IPS-15b (cell line): ENCODE measurements at regions not wholly inside any gene's neighbourhood (a gene's known extent, or its start where the extent isn't known, plus 50 kb on each side); places are given as distances from the start of the nearest gene placed in this dataset.

Source experiments
- H3K27me3 ChIP-seq: one replicate; pipeline ENCODE4 v1.6.1; 2013; ENCODE audit warnings: low read length; ENCODE audit not compliant: control insufficient read depth, insufficient read depth
- H3K36me3 ChIP-seq: one replicate; pipeline ENCODE4 v1.6.1; 2013; ENCODE audit warnings: low read length; ENCODE audit not compliant: control insufficient read depth, insufficient read depth
- H3K4me1 ChIP-seq: one replicate; pipeline ENCODE4 v1.6.1; 2013; ENCODE audit warnings: mild to moderate bottlenecking, low read length; ENCODE audit not compliant: control insufficient read depth, insufficient read depth
- H3K4me3 ChIP-seq: one replicate; pipeline ENCODE4 v1.5.1; 2013; ENCODE audit warnings: low read depth, low read length
- H3K9ac ChIP-seq: one replicate; pipeline ENCODE4 v1.6.1; 2013; ENCODE audit warnings: low read depth, mild to moderate bottlenecking, low read length
- H3K9me3 ChIP-seq: one replicate; pipeline ENCODE4 v1.6.1; 2013; ENCODE audit warnings: mild to moderate bottlenecking, low read length; ENCODE audit not compliant: control insufficient read depth, insufficient read depth

GRCh38 chr22:22042009-22042408, 59.4 kb upstream of the TOP3B start:
- no peak overlapping the region for H3K9ac ChIP-seq
- H3K9me3 ChIP-seq: no peaks in the 10 kb centered on the region
- no peaks in the 10 kb centered on the region for H3K4me1 ChIP-seq
- H3K36me3 ChIP-seq: no peaks in the 10 kb centered on the region
- H3K4me3 ChIP-seq: no peak overlapping the region
- peaks cover 98% of the 10 kb centered on the region for H3K27me3 ChIP-seq

GRCh38 chr22:22040908-22041307, 58.3 kb upstream of the TOP3B start:
- Histone ChIP-seq H3K9me3 (no peaks in the 10 kb centered on the region), H3K27me3 (peaks cover 98% of the 10 kb centered on the region), H3K9ac (no peak overlapping the region), H3K36me3 (no peaks in the 10 kb centered on the region), H3K4me1 (no peaks in the 10 kb centered on the region), H3K4me3 (no peak overlapping the region)

GRCh38 chr22:22040472-22040871, 57.9 kb upstream of the TOP3B start:
- Histone ChIP-seq H3K4me1 (no peaks in the 10 kb centered on the region), H3K9ac (no peak overlapping the region), H3K27me3 (peaks cover 98% of the 10 kb centered on the region), H3K9me3 (no peaks in the 10 kb centered on the region), H3K4me3 (no peak overlapping the region), H3K36me3 (no peaks in the 10 kb centered on the region)

GRCh38 chr22:22039286-22040074, 56.9 kb upstream of the TOP3B start:
- Histone ChIP-seq H3K4me3 (no peak overlapping the region), H3K4me1 (no peaks in the 10 kb centered on the region), H3K36me3 (no peaks in the 10 kb centered on the region), H3K9me3 (no peaks in the 10 kb centered on the region), H3K27me3 (peaks cover 99% of the 10 kb centered on the region), H3K9ac (no peak overlapping the region)

- Histone ChIP-seq H3K4me3 (no peak overlapping the region), H3K9me3 (no peaks in the 10 kb centered on the region), H3K27me3 (peaks cover 99% of the 10 kb centered on the region), H3K36me3 (no peaks in the 10 kb centered on the region), H3K9ac (no peak overlapping the region), H3K4me1 (no peaks in the 10 kb centered on the region)
Observed at GRCh38 chr22:22038178-22038880, 55.7 kb upstream of the TOP3B start.

GRCh38 chr22:22037740-22038139, 55.2 kb upstream of the TOP3B start:
- Histone ChIP-seq H3K9ac (no peak overlapping the region), H3K36me3 (no peaks in the 10 kb centered on the region), H3K9me3 (no peaks in the 10 kb centered on the region), H3K27me3 (peaks cover 99% of the 10 kb centered on the region), H3K4me3 (no peak overlapping the region), H3K4me1 (no peaks in the 10 kb centered on the region)

GRCh38 chr22:22037229-22037628, 54.6 kb upstream of the TOP3B start:
- Histone ChIP-seq H3K4me1 (no peaks in the 10 kb centered on the region), H3K9ac (no peak overlapping the region), H3K9me3 (no peaks in the 10 kb centered on the region), H3K36me3 (no peaks in the 10 kb centered on the region), H3K27me3 (peaks cover 99% of the 10 kb centered on the region), H3K4me3 (no peak overlapping the region)

- no peaks in the 10 kb centered on the region for H3K9me3 ChIP-seq
- H3K4me3 ChIP-seq: no peak overlapping the region
- no peak overlapping the region for H3K9ac ChIP-seq
- H3K4me1 ChIP-seq: no peaks in the 10 kb centered on the region
- no peaks in the 10 kb centered on the region for H3K36me3 ChIP-seq
- peaks cover 99% of the 10 kb centered on the region for H3K27me3 ChIP-seq
Observed at GRCh38 chr22:22036588-22036987, 54.0 kb upstream of the TOP3B start.

GRCh38 chr22:22035771-22036314, 53.3 kb upstream of the TOP3B start:
- peaks cover under 1% of the 10 kb centered on the region for H3K4me1 ChIP-seq
- no peak overlapping the region for H3K9ac ChIP-seq
- peaks cover 100% of the 10 kb centered on the region for H3K27me3 ChIP-seq
- no peaks in the 10 kb centered on the region for H3K36me3 ChIP-seq
- H3K4me3 ChIP-seq: no peak overlapping the region
- H3K9me3 ChIP-seq: no peaks in the 10 kb centered on the region

- Histone ChIP-seq H3K4me1 (peaks cover 2% of the 10 kb centered on the region), H3K9me3 (no peaks in the 10 kb centered on the region), H3K27me3 (peaks cover 100% of the 10 kb centered on the region), H3K9ac (no peak overlapping the region), H3K4me3 (no peak overlapping the region), H3K36me3 (no peaks in the 10 kb centered on the region)
Observed at GRCh38 chr22:22035203-22035602, 52.6 kb upstream of the TOP3B start.

GRCh38 chr22:22034469-22035132, 52.0 kb upstream of the TOP3B start:
- peaks cover 95% of the 10 kb centered on the region for H3K27me3 ChIP-seq
- H3K4me3 ChIP-seq: no peak overlapping the region
- no peaks in the 10 kb centered on the region for H3K36me3 ChIP-seq
- H3K4me1 ChIP-seq: peaks cover 2% of the 10 kb centered on the region
- no peaks in the 10 kb centered on the region for H3K9me3 ChIP-seq
- H3K9ac ChIP-seq: no peak overlapping the region
